DMS53 (cell line): ENCODE measurements at regions not wholly inside any gene's neighbourhood (a gene's known extent, or its start where the extent isn't known, plus 50 kb on each side); places are given as distances from the start of the nearest gene placed in this dataset.

Experiments
- DNase-seq: peaks from one replicate; lab custom pipeline; 2025; lab: John Stamatoyannopoulos, UW

DNA sequence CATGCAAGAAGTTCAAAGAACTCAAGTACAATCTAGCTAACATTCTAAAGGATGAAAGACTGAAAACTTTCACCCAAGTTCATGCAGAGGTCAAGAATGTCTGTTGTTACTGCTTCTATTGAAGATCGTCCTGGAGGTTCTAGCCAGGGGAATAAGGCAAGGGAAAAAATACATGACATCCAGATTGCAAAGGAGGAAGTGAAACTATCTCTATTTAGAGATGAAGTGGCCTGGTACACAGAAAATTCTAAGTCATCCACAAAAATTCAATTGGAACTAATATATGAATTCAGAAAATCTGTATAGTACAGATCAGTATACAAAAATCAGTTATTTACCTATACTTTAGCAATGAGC is 693.0 kb downstream of the NR2F2 start:
- DNase-seq = no peak

DNA sequence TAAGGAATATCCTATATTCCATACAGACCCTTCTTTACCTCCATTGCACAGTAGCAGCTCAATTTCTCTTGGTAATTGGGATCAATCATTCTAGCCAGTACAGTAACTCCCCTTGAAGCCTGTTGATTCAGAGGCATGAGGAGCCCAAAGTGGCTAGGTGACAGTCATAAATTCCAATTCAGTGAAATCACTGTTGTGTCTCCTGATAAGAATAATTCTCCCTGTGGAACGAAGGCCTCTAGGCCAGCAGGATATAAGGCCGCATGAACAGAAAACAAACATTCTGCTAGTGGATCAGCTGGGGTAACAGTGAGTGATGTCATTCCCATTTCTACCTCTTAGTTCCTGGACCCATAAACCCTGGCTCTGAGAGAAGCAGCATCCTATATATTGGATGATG is 696.3 kb downstream of the NR2F2 start:
- no peak for DNase-seq

DNA sequence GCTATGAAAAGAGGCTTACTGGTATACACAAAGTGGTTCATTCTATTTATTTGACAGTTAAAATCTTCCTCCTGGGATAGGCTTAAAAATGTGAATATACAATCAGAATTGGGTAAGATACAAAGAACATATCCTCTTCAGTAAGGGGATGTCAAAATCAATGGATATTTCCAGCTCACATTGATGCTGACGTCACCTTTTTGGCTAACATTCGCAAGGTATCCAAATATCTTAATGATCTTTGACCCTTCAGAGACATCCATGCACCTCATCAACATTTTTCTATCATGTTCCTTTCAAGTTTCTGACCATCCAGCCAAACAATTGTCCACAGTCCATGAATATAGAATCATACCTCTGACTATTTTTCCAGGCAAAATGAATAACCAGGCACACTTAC is 697.3 kb downstream of the NR2F2 start:
- DNase-seq = no peak

DNA sequence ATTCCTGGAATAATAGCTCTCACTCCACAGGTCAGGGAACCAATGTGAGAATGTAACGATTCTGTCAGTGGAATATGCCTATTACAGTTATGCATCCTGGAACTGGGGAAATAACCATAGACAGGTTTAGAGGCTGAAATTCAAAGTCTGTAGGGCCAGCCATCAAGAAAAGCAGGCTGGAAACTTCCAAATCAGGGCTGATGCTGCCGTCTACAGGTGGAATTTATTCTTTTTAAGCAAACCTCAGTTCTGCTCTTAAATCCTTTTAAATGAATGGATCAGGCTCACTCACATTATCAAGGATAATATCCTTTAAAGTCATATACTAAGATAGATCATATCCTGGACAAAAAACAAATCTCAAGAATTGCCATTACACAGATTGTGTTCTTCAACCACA is 699.8 kb downstream of the NR2F2 start:
- peak; percentile 2 for DNase-seq

DNA sequence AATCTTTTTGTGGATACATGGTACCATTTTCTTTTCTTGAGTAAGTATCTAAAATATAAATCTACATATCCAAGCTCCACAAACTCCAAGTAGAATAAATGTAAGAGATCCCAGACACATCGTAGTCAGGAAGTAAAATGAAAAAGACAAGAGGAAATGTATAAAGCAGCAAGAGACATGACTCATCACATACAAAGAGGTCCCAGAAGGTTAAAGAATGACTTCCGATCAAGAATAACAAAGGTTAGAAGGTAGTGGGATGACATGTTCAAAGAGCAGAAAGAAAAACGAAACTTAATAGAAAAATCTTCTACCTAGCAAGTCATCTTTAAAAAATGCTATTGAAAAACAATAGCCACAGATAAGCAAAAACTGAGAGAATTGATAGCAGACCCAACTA is 705.8 kb downstream of the NR2F2 start:
- DNase-seq = no peak

DNA sequence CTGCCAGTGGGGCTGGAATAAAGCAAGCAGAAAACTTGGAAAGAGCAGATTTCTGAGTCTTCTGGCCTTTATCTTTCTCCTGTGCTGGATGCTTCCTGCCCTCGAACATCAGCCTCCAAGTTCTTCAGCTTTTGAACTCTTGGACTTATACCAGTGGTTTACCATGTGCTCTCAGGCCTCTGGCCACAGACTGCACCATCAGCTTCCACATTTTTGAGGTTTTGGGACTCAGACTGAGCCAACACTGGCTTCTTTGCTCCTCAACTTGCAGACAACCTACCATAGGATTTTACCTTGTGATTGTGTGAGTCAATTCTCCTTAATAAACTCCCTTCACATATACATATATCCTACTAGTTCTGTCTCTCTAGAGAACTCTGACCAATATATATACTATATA is 706.6 kb downstream of the NR2F2 start:
- no peak for DNase-seq

DNA sequence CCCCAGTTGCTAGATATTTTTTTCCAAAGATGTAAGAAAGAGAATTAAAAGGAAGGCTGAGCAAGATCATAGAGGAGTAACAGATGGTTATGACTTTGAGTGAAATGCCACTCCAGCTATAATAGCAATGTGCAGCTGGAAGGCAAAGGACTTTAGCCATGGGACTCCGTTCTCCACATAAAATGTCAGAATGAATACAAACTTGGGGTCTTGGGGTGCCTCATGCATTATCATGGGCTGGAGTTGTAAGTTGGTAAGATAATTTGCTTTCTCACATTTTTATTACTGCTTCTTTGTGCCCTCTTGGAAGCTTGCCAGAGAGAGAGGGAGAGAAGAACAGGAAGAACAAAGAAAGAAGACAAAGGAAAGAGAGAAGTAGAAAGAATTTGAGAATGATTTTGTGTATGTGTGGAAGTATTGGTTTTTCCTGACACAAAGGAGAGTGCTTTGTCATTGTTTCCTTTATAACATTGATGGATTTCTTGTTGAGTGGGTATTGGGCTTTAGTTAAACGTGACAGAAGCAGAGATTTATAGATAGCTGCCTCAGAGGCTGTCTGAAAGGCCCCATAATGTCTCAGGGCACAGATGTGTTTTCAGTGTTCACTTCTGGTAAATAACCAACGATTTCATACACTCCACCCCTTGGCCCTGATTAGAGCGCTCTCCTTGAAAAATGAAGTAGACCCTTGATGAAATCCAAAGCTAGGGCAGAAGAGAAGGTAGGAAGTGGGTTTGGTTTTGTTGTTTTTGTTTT is 715.3 kb downstream of the NR2F2 start:
- DNase-seq = no peak

DNA sequence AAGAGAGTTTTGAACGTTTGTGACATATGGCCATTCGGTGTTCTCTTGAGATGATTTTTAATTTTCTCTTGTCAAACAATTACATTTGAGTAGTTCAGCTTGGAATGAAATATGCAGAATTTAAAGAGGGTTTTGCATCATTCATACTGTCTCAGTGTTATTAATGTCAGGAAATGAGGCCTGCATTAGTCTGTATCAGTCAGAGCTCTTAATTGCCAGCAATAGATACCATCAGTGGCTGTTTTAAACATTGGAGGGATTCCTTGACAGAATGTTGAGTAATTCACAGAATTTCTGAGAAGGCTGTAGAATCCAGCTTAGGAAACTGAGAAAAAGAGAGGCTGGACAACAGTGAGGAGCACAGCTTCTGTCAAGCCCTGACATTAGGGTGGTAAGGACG is 722.0 kb downstream of the NR2F2 start:
- no peak for DNase-seq

DNA sequence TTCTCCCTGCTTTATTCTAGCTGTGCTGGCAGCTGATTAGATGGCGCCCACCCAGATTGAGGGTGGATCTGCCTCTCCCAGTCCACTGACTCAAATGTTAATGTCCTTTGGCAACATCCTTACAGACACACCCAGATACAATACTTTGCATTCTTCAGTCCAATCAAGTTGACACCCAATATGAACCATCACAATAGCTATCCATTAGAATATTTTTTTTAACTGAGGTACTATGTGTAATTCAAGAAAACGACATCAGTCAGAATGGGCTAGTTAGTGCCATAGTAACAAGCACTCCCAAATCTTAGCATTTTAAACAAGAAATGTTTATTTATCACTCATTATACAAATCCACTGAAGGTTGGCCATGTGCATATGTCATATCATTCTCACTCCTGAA is 723.1 kb downstream of the NR2F2 start:
- DNase-seq = no peak

DNA sequence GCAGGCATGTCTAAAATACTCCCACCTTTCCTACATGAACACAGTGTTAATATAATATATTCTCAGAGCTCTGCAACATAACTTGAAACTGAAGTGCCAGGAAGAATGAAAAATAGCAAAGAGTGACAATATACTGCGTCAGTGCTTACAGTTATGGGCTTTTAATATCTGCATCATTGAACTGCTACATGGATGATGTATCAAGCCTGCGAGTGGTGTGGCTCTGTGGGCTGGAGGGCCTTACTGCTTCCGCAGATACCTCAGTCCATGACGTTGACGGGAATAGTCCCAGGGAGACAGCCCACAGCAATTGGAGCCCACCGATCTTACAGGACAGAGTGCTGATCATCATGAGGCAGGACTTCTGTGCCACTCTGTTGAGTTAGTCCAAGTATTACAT is 727.0 kb downstream of the NR2F2 start:
- DNase-seq = no peak

DNA sequence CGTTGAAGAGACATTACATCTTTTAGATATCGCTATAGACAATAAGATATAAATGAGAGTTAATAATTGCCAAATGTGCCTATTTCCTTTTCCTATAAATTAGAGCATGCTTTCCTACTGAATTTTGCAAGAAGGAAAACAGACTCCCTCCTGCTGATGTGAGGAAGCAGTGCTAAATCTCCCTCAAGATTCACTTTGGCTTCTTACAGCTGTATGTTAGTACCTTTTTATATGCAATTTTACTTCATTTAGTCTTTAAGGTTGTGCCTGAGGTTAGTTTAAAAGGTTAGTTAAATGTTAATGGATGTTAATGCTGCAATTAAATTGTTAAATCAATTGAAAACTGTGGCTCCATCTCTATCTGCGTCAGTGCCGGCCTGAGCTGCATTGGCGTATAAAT is 728.8 kb downstream of the NR2F2 start:
- no peak for DNase-seq

DNA sequence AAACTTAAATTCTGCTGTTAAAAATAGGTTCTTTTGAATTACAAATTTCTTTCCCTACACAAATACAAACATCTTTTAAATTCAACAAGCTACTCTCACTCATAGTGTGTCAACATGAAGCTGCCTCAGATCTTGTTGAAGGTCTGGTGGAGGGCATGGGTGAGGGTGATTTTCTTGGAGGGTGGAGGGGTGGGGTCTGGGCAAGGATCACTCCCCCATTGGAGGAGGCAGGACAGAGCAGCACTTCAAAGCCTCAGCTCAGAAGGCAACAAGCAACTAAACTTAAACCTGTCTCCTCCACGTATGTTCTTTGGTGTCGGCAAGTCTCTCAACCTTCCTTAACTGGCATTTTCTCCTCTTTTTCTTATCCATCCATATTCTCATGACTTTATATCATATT is 730.9 kb downstream of the NR2F2 start:
- no peak for DNase-seq

DNA sequence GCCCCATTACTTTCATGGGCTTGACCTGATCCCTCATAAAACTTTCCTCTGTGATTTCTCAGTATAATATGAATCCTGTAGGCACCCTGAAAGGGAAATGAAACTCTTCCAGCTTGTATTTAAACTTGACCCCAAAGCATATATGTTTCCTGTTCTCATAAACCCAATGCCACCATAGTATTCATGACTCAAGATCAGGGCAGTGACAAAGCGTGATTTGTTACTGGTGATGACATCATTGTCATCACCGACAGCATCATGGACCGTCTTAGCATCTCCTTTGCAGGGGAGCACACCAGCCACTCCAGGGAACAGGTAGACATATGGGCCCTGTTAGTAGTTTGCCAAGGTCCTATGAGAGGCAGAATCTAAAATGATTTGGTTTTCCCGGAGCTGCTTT is 741.2 kb downstream of the NR2F2 start:
- DNase-seq = no peak

DNA sequence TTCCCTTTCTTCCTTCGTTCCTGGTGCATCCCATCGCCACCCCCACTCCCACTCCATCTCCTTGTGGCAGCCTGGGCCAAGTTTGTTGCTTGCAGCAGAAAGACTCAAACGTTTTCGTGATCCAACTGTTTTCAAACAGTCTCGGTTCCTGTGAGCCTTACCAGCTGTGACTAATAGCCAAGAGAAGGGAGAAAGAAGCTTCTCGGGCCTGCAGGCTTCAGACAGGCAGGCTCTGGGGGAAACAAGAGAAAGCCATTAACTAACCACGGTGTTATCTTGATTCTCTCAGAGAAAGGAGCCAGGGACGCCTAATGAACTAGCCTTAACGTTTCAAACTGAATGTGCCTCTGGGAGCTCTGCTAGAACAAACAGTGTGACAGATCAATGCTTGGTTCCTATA is 742.0 kb downstream of the NR2F2 start:
- no peak for DNase-seq

DNA sequence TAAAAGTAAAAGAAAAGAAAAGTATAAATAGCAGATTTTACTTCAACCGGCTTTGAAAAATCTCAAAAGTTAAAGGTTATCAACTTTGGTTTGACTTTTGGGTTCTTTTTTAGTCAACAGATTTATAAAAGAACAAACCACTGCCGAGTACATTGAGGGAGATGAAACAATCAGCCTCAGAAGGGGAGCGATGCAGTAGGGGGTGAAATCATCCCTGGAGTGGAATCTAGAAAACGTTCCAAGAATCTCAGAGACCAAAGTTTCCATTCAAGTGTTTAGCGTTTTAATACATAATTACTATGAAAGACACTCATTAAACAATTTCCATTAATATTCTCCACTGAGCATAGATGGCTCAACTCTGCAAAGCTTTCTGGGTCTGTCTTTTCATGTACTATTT is 745.5 kb downstream of the NR2F2 start:
- no peak for DNase-seq

DNA sequence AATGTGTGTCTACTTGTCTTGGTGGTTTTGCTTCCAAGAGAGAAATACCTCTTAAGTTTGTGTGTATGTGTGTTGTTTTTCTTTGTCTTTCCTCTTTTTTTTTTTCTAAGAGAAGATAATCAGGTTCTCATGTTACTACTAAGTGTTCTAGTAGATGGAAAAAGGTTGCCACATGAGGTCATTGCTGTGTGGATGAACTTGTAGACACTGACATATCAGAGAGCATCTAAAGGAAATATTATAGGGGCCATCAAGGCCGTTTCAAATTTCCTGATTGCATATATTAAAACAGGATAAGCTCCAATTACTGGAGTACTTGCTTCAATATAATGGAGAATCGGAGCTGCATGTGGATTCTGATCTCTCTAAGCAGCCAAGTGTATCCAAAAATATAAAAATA is 747.5 kb downstream of the NR2F2 start:
- DNase-seq = no peak

DNA sequence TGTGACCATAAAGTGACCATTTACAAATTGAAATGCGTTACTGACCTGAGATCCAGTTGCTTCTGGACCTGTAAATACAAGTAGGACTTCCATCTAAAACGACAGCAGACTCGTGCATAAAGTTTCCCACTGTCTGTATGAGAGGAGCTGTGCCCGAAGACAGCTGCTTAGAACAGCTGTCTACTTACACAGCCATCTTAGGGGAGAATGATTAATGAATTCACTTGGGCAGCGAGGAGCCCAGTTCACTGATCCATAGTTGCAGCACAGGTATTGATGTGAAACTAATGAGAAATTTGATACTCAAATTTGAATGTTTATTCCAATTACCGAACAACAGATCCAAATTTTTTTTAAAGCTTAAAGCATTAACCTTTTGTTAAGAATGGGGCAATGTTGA is 748.1 kb downstream of the NR2F2 start:
- no peak for DNase-seq

DNA sequence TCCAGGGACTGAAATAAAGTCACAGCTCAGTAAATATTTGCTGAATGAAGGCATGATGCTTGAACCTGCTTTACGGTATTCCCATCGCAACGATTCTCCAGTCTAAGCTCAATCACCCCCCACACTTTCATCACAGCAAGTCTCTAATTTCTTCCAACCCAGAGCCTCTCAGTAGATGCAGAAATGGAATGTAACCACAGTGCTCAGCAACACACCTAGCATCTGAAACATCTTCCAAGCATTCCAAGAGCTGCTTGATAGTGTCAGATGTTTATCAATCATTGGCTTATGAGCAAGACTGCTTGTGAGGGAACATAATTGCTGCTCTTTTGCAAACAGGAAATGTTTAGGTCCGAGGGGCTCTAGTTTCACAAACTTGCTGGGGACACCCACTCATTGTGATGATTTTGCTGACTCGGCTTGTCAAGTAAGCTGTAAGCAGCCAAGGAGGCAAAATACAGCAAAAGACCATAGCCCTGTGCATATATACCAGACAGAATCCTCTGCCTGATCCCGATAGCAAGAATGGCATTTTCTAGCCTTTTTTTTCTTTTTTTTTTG is 751.2 kb downstream of the NR2F2 start:
- DNase-seq = no peak

DNA sequence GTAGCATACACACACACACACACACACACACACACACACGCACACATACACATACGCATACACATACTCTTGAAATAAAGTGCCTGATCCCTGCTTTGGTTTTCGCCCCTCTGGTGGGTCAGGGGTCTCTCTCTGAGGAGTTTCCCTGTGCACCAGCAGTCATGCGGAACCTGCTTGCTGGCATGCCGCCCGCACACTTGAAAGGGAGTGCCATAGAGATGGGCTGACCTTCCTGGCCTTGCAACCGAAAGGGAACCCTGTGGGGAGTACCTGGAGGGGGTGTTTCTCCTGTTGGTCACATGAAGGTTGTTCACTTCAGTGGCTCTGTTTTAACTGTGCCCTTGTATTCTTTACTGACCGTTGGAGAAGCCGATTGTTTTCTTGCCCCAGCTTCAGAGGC is 752.3 kb downstream of the NR2F2 start:
- no peak for DNase-seq

DNA sequence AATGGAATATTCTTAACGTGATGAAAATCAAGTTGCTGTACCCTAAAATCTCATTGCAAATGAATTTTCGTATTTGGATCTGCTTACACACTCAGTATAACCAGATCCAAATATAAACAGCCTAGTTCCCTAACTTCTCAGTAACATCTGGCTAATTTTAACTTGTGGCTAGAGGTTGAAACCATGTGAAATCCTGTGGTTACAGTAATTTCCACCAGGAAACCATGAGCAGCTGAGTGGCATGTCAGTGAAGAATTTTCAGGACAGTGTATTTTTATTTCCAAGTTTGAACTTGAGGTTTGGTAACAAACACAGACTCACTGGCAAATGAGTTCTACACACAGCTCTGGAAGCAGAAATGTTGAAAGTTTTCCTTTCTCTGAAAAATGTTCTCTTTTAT is 754.1 kb downstream of the NR2F2 start:
- DNase-seq = no peak

DNA sequence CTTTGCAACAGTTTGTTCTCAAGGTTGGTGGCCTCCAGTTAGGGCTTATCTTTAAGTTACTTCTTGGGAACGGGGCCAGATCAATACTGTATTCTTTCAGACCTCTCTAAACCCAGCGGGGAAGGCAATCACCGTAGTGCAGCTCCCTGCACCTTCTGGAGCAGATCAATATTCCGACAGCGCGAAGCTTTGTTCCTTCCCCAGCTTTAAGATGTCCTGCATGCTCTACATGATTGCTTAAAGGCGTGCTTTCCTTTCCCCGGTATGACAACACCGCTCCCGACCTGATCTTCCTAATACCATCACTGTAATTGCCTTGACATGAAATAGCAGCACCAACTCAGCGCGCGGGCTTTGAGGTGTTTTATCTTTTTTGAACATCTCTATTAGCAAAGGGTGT is 755.2 kb downstream of the NR2F2 start:
- DNase-seq = no peak

DNA sequence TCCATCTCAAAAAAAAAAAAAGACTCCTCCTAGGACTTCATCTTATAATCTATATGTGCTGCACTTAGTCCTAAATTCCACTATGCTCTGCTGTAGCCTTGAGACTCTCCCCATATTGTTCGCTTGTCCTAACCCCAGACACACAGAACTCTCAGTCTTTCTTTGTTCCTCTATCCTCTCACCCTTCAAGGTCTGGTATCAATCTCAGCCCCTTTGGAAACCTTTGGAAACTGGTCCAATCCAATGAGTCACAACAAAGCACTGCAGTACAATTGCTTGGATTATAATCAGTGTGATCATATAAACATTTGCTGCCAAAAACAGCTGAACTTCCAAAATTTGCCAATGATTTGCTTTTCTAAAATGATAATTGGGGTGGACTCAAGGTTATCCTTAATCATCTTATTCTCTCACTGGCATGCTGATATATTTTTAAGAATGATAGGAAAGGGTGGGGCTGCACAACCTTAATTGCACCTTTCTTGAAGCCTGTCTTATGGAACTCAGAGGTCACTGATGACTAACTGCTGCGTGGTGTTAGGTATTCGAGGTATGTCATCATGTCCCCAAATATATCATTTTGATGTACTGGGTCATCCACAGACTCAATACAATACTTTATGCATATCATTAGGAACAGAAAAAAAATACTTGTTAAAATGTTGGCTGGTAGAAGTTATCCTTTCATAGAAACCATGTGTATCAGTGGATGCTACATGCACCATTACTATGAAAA is 756.7 kb downstream of the NR2F2 start:
- no peak for DNase-seq

DNA sequence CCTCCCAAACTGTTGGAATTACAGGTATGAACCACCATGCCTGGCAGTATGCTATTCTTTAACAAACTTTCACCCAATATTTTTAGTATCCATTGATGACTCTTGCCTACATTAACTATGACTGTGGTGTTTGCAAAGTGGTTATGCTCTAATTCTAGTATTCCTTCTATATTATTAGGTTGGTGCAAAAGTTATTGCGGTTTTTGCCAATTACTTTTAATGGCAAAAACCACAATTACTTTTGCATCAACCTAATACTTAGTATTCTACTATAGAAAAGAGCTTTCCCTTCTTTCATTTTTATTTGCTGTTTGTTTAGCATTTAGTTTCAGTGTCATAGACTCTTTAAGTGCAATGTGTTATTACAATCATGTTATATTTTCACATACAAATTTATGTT is 760.6 kb downstream of the NR2F2 start:
- DNase-seq = no peak

DNA sequence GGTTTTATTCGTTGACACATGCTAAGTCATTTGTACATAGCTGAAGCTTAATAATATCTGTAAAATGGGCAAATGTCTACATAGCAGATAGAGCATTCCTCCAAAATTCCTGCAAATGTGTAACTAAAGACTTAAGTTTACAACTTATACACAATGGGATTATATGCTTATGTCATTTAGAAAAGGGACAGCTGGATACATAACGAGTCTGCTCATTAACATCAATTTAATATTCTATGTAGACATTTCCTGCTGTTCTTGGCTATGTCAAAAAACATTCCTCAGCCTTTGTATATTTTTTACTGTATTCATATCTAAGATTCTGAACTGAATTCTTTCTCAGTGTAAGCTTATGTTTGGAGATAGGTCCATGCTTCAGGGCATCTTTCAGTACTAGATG is 762.2 kb downstream of the NR2F2 start:
- no peak for DNase-seq
